ENCODE measurements at regions not wholly inside any gene's neighbourhood (a gene's known extent, or its start where the extent isn't known, plus 50 kb on each side); places are given as distances from the start of the nearest gene placed in this dataset.

GRCh38 chr5:105817416-105817815 lies 1853.3 kb downstream of the EFNA5 start:
- no peaks in the 10 kb centered on the region for H3K9me3 ChIP-seq
- TF ChIP-seq CTCF (IDR thresholded peaks at IDR 0.05): no peak
- no peaks in the 10 kb centered on the region for H3K4me1 ChIP-seq
- DNase-seq (no peak), ATAC-seq (no peak)
- H3K27me3 ChIP-seq: no peaks in the 10 kb centered on the region
- no peak overlapping the region for H3K27ac ChIP-seq
- 70 to 78% methylated on average over 3 of the region's 3 CpGs for WGBS, 2 donors
- no peaks in the 10 kb centered on the region for H3K36me3 ChIP-seq
- intact Hi-C loops (cut with DNase I): no loop called here
- no peak overlapping the region for H3K4me3 ChIP-seq

- Histone ChIP-seq H3K27me3 (no peaks in the 10 kb centered on the region), H3K9me3 (no peaks in the 10 kb centered on the region), H3K4me1 (no peaks in the 10 kb centered on the region), H3K27ac (no peak overlapping the region), H3K4me3 (no peak overlapping the region), H3K36me3 (no peaks in the 10 kb centered on the region)
- intact Hi-C loops (cut with DNase I): no loop called here
- WGBS, 2 donors: 88 to 91% methylated on average over 1 of the region's 1 CpG
- DNase-seq (no peak), ATAC-seq (no peak)
- no peak for TF ChIP-seq CTCF (IDR thresholded peaks at IDR 0.05)
These were observed 1853.8 kb downstream of the EFNA5 start for GRCh38 chr5:105816961-105817360.

- Histone ChIP-seq H3K27ac (no peak overlapping the region), H3K4me3 (no peak overlapping the region), H3K9me3 (no peaks in the 10 kb centered on the region), H3K27me3 (no peaks in the 10 kb centered on the region), H3K4me1 (no peaks in the 10 kb centered on the region), H3K36me3 (no peaks in the 10 kb centered on the region)
- WGBS, 2 donors: 61 to 70% methylated on average over 2 of the region's 2 CpGs
- TF ChIP-seq CTCF (IDR thresholded peaks at IDR 0.05): no peak
- ATAC-seq: no peak
- no peak for DNase-seq
- intact Hi-C loops (cut with DNase I): no loop called here
These were observed 1858.4 kb downstream of the EFNA5 start for GRCh38 chr5:105812304-105812703.

- no peak overlapping the region for H3K27ac ChIP-seq
- no peak overlapping the region for H3K4me3 ChIP-seq
- TF ChIP-seq CTCF (IDR thresholded peaks at IDR 0.05): no peak
- H3K36me3 ChIP-seq: no peaks in the 10 kb centered on the region
- ATAC-seq (no peak), DNase-seq (no peak)
- H3K27me3 ChIP-seq: no peaks in the 10 kb centered on the region
- no peaks in the 10 kb centered on the region for H3K4me1 ChIP-seq
- intact Hi-C loops (cut with DNase I): no loop called here
- peaks cover 0 to 12% (median 0%) of the 10 kb centered on the region in 11 donors for H3K9me3 ChIP-seq
- 86% methylated on average over 3 of the region's 3 CpGs for WGBS, 2 donors
These were observed 1862.8 kb downstream of the EFNA5 start for GRCh38 chr5:105807951-105808350.

- 30 to 33% methylated on average over 1 of the region's 1 CpG for WGBS, 2 donors
- H3K27ac ChIP-seq: no peak overlapping the region
- no peak for TF ChIP-seq CTCF (IDR thresholded peaks at IDR 0.05)
These were observed 1863.4 kb downstream of the EFNA5 start for GRCh38 chr5:105807290-105807689.

More at GRCh38 chr5:105807290-105807689, 1863.4 kb downstream of the EFNA5 start:
- Histone ChIP-seq H3K36me3 (no peaks in the 10 kb centered on the region), H3K4me3 (no peak overlapping the region), H3K9me3 (peaks cover 0 to 12% (median 0%) of the 10 kb centered on the region in 11 donors), H3K27me3 (no peaks in the 10 kb centered on the region), H3K4me1 (no peaks in the 10 kb centered on the region)
- intact Hi-C loops (cut with DNase I): no loop called here
- ATAC-seq (no peak), DNase-seq (no peak)
